ENCODE measurements at regions not wholly inside any gene's neighbourhood (a gene's known extent, or its start where the extent isn't known, plus 50 kb on each side); places are given as distances from the start of the nearest gene placed in this dataset.
"Not testable (repeated sequence)": the region's sequence is repeated elsewhere in the genome, so short reads cannot be mapped to it uniquely, and the experiment has no call there.

- TF ChIP-seq CTCF (IDR thresholded peaks at IDR 0.05) (no peak), POLR2A (IDR thresholded peaks at IDR 0.05) (no peak)
- intact Hi-C loops (cut with DNase I), result no loop called here
- Histone ChIP-seq H3K36me3 (replicated peaks in 1 of 2; ENCODE audit: insufficient read depth in 1 of 2, low read depth in 2 of 2) (no peaks in the 10 kb centered on the region), H3K27ac (no peak overlapping the region), H3K27me3 (no peaks in the 10 kb centered on the region), H3K4me3 (no peak overlapping the region), H3K9me3 (no peaks in the 10 kb centered on the region), H3K4me1 (no peaks in the 10 kb centered on the region)
- ATAC-seq, result no peak
- DNase-seq, result no peak
- WGBS, 2 donors, result 70 to 75% methylated on average over 5 of the region's 5 CpGs
Observed at GRCh38 chr1:222053790-222054294, 312.0 kb upstream of the DUSP10 start.

GRCh38 chr1:222051311-222051710 lies 309.4 kb upstream of the DUSP10 start:
- intact Hi-C loops (cut with DNase I); H3K27me3 ChIP-seq; H3K9me3 ChIP-seq; H3K4me1 ChIP-seq; DNase-seq; H3K4me3 ChIP-seq; H3K36me3 ChIP-seq (replicated peaks in 1 of 2; ENCODE audit: insufficient read depth in 1 of 2, low read depth in 2 of 2); ATAC-seq; H3K27ac ChIP-seq: not testable (repeated sequence)
- 100% methylated on average over 1 of the region's 1 CpG for WGBS, 2 donors

DNA sequence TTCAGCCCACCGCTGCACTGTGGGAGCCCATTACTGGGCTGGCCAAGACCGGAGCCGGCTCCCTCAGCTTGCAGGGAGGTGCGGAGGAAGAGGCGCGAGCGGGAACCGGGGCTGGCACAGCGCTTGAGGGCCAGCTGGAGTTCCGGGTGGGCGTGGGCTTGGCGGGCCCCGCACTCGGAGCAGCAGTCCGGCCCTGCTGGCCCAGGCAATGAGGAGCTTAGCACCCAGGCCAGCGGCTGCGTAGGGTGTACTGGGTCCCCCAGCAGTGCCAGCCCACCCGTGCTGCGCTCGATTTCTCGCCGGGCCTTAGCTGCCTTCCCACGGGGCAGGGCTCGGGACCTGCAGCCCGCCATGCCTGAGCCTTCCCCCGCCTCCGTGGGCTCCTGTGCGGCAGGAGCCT lies 307.8 kb upstream of the DUSP10 start:
- ATAC-seq; H3K4me3 ChIP-seq; intact Hi-C loops (cut with DNase I); H3K27me3 ChIP-seq; H3K36me3 ChIP-seq (replicated peaks in 1 of 2; ENCODE audit: insufficient read depth in 1 of 2, low read depth in 2 of 2); H3K27ac ChIP-seq; H3K4me1 ChIP-seq; H3K9me3 ChIP-seq; DNase-seq: not testable (repeated sequence)
- WGBS, 2 donors, result 83 to 92% methylated on average over 2 to 18 of the region's 28 CpGs

- DNase-seq (no peak), ATAC-seq (no peak)
- Histone ChIP-seq H3K9me3 (no peaks in the 10 kb centered on the region), H3K27me3 (no peaks in the 10 kb centered on the region), H3K27ac (no peak overlapping the region), H3K36me3 (replicated peaks in 1 of 2; ENCODE audit: insufficient read depth in 1 of 2, low read depth in 2 of 2) (no peaks in the 10 kb centered on the region), H3K4me3 (no peak overlapping the region), H3K4me1 (no peaks in the 10 kb centered on the region)
- intact Hi-C loops (cut with DNase I), result no loop called here
- 93 to 96% methylated on average over 4 of the region's 4 CpGs for WGBS, 2 donors
- TF ChIP-seq POLR2A (IDR thresholded peaks at IDR 0.05) (no peak), CTCF (IDR thresholded peaks at IDR 0.05) (no peak)
Observed at GRCh38 chr1:222049176-222049575, 307.3 kb upstream of the DUSP10 start.

DNA sequence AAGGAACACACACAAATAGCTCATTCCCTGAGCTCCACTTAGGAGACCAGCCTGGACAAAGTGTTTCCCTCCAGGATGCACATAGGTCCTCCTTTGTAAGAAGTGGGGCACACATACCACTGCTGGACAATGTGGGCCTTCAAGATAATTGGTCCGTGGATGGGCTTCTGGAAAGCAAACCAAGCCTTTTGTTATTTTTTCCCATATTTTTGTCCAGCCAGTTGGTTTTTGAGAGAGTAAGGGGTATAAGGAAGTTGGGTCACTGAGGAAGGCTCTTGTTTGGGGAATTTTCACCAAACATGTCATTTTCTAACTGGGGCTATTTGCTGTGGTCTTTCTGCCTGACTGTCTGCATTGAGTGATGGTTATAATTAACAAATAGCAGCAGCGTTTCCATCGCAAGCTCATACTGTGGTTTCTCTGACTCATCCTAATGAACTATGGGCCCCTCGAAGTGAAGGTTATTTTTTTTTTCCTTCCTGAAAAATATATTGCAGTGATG lies 306.3 kb upstream of the DUSP10 start:
- DNase-seq, result no peak
- TF ChIP-seq CTCF (IDR thresholded peaks at IDR 0.05) (no peak), POLR2A (IDR thresholded peaks at IDR 0.05) (no peak)
- intact Hi-C loops (cut with DNase I), result no loop called here
- no peaks in the 10 kb centered on the region for H3K27me3 ChIP-seq
- H3K27ac ChIP-seq, result no peak overlapping the region
- H3K4me3 ChIP-seq, result no peak overlapping the region
- 60 to 72% methylated on average over 4 of the region's 4 CpGs for whole genome bisulfite sequencing, 2 donors
- ATAC-seq, result no peak
- no peaks in the 10 kb centered on the region for H3K4me1 ChIP-seq
- no peaks in the 10 kb centered on the region for H3K9me3 ChIP-seq
- H3K36me3 ChIP-seq (replicated peaks in 1 of 2; ENCODE audit: insufficient read depth in 1 of 2, low read depth in 2 of 2), result no peaks in the 10 kb centered on the region

DNA sequence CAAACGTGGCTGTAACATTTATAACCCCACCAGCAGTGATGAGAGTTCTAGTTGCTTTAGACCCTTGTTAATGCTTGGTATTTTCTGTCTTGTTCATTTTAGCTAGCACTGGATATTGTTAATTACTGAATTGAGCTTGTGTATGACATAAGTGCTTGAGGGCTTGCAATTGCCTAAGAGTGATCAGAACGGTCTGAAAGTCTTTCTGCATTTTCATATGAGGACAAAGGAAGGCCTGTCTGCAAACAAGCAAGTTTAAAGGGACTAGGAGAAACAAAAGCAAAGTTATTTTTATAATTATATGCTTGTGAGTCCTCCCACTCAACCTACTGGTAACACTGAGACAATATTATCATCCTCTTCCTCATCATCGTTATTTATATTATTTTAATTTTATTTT lies 305.5 kb upstream of the DUSP10 start:
- 36 to 51% methylated on average over 3 of the region's 3 CpGs for WGBS, 2 donors
- H3K27me3 ChIP-seq, result no peaks in the 10 kb centered on the region
- no peaks in the 10 kb centered on the region for H3K9me3 ChIP-seq
- intact Hi-C loops (cut with DNase I), result no loop called here
- DNase-seq, result no peak
- H3K4me3 ChIP-seq, result no peak overlapping the region
- H3K4me1 ChIP-seq, result no peaks in the 10 kb centered on the region
- no peak overlapping the region for H3K27ac ChIP-seq
- TF ChIP-seq CTCF (IDR thresholded peaks at IDR 0.05), result no peak
- no peak for TF ChIP-seq POLR2A (IDR thresholded peaks at IDR 0.05)
- no peak for ATAC-seq
- H3K36me3 ChIP-seq (replicated peaks in 1 of 2; ENCODE audit: insufficient read depth in 1 of 2, low read depth in 2 of 2), result no peaks in the 10 kb centered on the region
